SK-N-DZ (cell line): ENCODE measurements at regions not wholly inside any gene's neighbourhood (a gene's known extent, or its start where the extent isn't known, plus 50 kb on each side); places are given as distances from the start of the nearest gene placed in this dataset.

Experiments used
- DNase-seq: peaks from one replicate; pipeline ENCODE4 v3.0.0-alpha.2; 2015; ENCODE audit warnings: low spot score

DNA sequence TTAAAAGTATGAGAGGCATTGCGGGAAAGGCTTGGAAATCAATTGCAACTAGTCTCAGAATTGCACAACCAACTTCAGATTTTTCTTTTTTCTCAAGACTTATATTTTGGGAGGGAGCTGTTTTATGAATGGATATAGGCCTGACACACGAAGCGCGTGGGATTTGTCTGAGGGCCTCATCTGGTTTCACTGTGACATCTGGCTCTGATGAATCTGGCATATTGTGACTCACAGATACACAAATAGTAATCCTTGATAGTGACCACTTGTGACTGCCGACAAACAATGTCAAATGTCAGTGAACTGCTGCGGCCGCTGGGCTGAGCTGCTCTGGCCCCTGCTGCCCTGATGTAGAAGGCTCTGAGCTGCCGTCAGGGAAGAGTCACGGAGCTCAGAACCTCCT is 655.1 kb downstream of the INHBA start:
- DNase-seq = no peak

DNA sequence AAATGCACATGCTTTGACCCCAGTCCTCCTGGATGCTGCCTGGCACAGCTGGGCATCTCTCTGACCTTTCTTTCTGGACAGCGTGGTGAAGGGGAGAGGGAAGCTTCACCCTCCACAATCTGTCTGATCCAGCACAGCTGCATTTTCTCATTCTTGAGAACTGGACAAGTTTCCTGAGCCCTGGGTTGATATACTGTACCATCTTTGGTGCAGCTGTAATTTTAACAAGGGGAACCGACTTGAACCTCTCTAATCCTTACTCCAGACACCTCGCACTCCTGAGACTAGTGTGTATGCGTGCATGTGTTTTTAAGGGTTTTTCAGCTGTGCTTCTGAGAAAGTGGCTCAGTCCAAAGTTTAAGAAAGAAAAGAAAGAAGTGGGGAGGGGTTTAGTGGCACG is 655.7 kb downstream of the INHBA start:
- no peak for DNase-seq

DNA sequence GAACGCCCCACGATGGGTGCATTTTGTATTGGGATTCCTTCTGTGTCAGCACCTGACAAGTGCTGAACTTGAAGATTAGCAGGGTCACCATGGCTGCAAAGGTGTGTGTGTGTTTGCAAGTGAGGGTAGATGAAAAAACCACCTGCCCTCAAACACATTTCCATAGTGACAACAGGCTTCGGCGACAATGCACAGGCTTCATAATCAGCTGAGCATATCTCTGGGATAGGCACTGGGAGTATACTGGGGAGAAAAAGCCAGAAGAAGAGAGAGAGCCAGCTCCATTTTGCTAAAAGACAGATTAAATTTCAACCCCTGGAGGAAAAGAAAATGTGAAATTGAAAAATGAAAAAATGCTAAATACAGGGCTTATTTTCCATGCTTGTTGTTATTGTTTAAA is 656.1 kb downstream of the INHBA start:
- DNase-seq = peak; percentile 60

DNA sequence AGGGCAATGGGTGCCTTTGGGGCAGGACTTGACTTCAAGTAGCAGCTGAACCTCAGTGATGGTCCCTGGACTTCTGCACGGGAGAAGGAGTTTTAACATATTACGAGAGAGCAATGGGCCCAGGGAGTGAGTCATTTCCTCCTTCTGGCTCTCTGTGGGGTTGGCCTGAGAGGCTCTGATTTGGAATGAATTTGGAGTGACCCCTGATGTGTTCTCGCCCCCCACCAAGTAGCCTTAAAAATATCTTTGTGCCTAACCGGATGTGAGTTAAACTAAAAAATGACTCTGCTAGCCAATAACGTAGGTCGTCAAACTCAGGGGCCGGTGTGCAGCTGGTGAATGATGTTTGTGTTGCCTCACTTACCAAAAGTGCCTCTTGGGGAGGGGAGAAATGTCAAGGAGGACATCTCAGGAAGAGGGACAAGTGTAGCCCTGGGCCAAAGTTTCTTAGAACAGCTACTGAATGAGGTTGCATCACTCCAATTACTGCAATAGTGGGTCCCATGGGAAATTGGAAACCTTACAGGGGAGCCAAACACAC is 656.6 kb downstream of the INHBA start:
- DNase-seq = no peak

DNA sequence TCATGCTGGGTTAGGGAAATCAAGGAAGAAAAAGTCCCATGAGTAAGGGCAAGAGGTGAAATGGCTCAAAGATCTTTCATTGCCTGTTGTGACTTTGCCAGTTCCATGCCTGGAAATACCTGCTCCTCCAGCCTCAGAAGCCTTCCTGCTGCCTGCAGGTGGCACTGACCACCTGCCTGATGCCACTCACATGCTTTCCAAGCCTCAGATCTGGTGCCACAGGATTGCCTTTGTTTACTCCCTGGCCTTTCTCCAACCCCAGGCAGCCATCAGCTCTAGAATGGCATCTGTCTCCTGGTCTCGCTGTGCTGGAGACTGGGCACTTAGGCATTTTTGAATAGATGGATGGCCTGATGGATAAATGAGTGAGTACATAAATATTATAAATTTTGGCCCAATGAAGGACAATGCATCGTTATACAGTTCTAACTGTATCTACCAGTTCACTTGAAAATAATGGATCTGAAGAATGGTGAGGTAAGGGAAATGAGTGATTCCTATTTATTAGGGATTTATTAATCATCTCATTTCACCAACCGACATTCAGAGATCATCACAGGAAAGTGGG is 657.2 kb downstream of the INHBA start:
- DNase-seq = no peak

DNA sequence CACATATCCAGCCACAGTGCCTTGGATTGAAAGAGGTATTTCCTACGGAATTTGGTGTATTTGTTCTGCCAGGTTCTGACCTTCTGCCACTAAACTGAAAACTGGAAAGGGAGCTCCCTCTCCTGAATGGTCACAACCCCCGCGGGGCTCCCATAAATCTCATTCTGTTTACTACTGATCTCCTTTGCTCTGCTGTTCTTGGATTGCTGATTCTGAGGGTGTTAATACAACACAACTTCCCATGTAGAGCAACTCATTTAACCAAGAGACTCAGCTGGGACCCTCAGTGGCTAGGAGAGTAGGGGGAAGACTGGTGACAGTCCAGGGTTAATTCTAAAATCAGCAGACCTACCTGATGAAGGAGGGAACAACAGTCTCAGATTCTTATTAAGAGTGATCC is 662.9 kb downstream of the INHBA start:
- no peak for DNase-seq

DNA sequence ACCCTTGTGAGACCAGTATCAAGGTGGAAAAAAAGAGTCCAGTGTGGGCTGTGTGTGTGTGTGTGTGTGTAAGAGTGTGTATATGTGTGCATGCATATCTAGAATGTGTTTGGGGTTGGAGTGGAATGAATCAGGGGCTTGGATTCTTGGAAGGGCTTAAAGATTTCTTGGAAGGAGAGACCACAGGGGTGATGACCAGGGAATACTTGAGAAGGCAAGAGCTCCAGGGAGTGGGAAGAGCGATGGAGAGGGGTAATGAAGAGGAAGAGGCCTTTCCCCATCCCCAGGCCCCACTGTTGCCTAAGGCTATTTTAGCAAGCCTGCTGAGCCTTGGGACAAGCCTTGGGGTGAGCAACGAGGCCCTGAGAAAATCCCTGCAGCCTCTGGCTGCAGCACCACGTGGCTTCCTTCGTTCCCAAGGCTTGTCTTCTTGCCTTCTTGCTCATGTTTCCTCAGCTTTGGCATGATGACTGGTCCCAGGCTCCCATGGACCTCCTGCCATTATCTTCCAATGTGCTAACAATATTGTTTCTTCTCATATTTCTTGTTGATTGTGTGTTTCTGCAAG is 663.4 kb downstream of the INHBA start:
- no peak for DNase-seq

DNA sequence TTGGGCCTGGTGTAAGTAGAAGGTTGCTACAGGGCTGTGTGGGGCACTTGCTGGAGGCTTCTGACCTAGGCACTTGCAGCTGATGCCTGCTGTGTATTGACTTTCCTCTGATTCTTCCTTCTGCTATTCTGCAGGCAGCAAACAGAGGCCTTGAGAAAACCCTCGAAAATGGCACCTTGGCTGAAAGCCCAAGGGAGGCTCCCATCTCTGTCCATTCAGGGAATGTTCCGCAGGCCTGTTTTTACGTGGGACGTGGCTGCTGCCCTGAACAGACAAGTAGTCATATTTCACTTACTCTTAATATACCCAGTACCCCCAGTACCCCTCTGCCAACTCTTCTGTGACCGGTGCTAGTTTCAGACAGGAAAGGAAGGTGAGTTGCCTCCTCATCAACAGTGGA is 664.7 kb downstream of the INHBA start:
- DNase-seq = no peak

DNA sequence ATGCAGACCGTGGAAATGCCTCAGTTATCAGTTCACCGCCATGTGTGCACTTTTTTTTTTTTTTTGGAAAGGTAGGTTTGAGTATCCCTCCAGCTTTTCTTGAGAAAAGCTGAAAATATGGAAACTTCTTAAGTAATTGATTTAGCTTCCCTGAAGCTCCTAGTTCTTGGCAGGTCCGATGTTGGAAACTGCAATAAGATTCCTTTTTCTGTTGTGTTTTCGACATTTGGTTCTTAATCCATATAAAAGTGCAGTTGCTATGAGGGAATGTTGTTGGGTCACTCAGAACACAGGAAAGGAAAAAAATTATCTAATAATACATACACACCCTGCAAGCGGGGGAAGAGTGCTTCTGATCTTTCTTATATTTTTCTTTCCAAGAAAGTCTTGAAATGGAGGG is 665.2 kb downstream of the INHBA start:
- DNase-seq = no peak

DNA sequence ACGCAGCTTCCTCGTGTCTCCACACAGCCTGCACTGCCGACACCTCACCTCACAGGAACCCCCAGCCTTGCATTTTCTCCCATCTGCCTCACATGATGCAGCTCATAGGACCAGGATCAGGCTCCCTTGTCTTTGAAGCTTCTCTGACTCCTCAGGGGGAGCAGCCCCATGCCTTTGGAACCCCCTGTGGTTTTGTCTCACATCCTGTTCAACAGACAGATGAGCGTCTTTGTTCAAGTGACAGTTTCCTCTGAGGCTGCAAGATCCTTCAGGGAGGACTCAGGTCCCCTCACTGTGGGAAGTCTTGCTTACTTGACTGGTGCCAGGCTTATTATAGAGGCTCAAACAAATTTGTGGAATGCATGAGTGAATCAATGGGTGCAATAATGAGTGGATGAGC is 667.1 kb downstream of the INHBA start:
- no peak for DNase-seq

DNA sequence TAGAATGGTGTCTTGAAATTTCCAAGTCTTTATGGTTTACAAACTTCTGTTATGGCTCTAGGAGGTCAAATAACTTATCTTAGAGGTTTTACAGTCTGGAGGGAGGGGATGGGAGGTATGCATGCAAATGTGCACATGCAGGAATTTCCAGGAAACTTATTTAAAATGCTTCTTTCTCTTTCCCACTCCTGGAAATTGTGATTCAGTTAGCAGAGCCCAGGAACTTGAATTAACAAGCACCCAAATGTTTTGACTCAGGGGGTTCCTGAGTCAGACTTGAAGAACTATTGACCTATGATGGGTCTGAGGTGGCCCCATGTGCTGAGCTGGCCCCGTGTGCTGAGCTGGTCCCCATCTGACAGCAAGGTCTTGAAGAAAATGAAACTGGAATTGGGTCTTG is 669.4 kb downstream of the INHBA start:
- no peak for DNase-seq

DNA sequence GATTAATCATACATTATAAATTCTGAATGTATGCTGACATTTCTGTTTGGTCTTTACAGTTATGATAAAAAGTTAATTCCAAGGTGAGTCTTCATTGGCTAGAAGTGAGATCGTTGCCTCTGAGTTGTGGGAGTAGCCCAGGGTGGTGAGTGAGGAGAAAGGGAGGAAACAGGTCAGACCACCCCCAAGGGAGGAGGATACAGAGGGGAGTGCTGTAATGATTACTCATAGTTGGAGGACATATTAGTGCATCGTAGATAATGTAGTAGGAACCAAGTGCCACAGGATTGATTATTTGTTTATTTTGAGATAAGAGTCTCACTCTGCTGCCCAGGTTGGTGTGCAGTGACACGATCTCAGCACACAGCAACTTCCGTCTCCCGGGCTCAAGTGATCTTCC is 672.2 kb downstream of the INHBA start:
- no peak for DNase-seq

DNA sequence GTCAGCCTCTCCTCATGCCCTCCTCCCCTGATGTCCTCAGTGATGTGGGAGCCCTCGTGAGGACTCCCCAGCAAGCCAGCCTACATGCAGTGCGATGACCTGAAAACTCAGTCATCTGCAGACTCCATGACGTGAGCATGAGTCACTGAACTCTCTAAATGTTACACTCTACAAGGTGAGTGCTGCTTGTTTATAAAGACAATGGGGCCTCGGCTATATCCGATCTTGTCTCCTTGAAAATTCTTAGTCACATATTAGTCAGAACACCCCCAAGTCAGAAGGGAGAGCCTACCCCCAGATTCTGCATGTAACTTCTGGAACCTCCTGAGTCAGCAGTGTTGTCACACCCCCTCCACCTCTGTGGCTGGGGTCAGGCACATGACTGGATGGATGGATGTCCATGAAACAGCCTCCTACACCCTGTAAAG is 673.8 kb downstream of the INHBA start:
- no peak for DNase-seq

DNA sequence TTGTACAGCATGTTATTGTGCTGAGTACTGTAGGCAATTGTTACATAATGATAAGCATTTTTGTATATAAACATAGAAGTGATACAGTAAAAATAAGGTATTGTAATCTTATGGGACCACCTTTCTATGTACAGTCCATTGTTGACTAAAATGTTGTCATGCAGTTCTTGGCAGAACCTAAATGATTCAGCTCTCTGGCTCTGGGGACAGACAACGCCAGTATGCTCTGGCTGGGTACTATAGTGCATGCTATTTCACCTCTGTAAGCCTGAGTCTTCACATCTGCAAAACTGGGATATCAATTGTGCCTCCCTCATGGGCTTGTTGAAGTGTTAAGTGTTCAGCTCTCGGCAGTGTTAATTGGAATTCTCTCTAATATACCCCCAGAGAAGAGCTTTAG is 674.3 kb downstream of the INHBA start:
- no peak for DNase-seq

DNA sequence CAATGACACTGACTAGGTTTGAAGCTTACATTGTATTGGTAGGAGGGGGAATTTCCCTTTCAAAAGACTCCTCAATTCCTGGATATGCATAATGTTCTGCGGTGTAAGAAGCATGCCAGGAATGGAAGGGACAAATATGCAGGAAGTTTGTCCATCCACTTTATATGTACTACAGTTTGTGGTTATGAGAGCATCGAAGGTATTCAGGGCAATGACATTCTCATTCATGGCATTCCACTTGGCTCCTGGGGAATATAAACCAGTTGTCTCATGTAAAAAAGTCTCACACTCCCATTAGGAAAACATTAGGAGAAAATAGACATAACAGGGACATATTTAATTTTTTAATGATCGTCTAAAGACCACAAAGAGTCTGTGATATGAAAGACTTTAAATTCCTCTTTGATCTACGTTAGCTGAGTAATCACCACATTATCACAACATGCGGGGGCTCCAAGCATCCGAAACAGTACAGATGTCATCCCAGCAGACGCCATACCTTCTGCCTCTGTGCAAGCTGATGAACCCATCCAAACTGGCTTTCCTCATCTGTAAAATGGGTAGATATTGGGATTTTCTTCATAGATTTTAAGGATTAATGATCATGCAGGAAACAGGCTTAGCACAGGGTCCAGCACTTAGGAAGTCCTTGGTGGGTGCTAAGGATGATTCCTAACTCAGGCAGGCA is 675.3 kb downstream of the INHBA start:
- no peak for DNase-seq

DNA sequence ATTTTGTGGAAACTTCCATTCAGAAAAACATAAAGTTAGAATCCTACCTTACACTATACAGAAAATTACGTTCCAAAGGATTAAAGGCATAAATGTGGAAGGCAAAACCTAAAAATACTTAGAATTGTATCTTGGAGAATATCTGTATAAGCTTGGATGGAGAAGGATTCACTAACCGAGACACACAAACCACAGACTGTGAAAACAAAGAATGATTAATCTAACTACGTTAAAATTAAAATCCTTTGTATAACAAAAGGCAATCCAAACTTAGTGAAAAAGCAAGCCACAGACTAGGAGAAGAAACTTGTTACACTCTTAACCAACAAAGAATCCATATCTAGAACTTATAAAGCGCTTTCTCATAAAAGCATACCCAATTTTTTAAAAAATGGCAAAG is 678.8 kb downstream of the INHBA start:
- DNase-seq = no peak

DNA sequence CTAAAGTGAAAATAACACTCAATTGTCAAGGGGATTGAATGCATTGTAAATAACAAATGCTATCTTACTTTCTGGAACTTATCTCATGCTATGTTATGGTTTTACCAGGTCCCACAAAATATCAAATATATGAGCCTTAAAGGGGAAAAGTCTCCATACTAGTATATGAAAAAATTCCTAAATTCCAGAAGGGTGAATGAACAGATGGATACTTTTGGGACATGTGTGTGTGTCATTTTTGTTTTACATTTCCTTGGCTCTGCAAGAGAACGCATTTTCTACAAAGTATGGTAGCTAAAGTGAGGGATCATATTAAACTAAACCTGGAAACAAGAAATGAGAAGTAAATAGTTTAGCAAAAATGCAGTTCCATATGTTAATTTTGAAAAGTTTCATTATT is 682.8 kb downstream of the INHBA start:
- no peak for DNase-seq

DNA sequence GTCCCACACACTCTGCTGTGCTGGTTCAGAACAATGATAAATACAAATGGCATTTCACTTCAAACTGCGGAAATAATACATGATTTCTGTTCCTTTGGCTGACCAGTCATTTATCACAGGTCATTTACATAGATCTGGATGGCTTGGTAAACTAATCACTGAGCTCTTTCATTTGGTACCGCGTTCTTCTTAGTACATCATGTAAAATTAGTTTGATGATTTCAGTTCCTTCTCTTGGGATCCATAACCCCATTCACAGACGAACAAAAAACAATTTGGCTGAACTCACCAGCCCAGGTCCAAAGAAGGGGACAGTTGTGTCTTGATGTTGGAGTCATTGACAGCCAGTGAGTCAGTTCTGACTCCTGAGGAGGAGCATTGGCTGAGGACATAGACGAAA is 689.8 kb downstream of the INHBA start:
- DNase-seq = no peak

DNA sequence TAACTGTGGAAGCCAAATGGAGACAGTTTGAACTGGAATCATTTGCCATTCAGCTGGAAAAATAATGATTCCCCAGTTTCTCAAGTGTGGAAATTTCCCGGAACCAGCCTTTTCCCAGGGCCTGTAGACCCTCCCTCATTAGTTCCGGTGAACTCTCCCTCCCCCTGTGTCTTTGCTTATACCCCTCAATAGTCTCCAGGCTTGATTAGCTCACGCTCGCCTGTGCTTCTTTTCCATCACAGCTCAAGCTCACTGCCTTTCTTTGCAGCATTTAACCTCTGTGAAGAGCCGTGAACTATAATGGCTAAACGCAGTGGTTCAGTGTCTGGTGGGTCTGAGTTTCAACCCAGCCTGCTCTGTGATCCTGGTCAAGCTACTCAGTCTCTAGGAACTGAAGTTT is 690.8 kb downstream of the INHBA start:
- no peak for DNase-seq

DNA sequence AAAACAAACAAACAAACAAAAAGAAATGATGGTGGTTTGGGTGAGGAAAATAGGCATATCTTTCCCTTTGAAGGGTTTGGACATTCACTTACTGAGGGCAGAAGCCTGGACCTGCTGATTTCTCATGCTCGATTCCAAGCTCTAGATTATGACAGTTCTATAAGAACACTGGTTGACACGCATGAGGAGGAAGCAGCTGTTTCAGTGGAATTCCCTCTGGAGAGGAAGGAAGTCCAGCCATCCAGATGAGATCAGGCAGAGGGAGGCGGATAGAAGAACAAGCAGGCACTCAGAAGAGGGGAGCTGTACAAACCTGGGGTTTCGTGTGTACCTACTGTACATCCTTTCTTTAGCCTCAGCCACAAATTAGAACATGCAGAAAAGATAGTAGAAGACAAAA is 691.9 kb downstream of the INHBA start:
- no peak for DNase-seq

DNA sequence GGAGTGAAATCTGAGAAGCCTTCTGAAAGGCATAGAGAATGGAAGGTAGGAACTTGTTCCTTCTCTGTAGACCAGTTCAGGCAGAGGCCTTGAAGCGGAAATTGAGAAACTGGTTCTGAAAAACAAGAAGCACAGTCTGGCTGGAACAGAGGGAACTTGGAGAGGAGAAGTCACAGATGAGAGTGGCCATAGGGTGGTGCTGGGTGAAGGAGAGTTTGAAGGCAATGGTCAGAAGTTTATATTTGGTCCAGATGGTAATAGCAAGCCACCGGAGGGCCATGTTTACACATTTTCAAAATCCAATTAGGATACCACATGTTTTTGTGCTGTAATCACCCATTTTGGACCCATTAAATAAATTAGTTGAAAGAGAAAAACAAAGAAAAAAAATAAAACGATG is 692.5 kb downstream of the INHBA start:
- DNase-seq = no peak

DNA sequence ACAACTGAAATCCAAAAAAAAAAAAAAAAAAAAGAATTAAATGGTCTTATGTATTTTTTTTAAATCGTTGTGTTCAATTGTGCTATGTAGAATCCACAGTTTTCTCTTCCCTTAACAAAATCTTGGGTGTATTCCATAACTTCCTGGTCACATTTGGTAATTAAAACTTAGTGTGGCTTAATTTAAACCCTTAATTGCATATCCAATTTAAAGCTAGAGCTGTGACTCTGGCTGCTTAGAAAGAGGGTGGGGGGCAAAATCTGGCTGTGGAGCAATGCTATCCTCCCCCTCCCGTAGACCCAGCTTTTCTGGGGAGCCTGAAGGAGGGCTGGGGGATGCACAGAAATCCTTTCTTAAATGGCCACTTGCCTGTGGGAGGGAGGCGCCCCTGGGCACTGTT is 695.1 kb downstream of the INHBA start:
- DNase-seq = no peak

DNA sequence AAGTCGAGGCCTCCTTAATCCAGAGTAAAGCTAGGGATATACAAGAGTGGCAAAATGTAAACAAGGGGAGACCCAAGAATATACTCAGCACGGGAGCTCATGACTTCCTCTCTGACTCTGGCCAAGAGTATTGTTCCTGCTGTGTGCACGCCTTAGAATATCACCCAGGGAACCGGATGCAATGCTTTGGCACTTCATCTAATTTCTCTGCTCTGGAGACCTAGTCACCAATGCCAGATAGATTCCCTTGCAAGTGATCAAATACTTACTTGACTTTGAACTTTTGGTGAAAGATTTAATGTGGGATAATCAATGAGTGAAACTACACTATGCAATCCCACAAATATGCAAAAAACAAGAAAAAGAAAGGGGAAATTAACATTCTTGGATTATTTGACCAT is 695.5 kb downstream of the INHBA start:
- no peak for DNase-seq
